GM13976 (cell line): ENCODE measurements at regions not wholly inside any gene's neighbourhood (a gene's known extent, or its start where the extent isn't known, plus 50 kb on each side); places are given as distances from the start of the nearest gene placed in this dataset.

Experiments
- DNase-seq: peaks from one replicate; pipeline ENCODE4 v3.0.0; 2012; ENCODE audit warnings: low spot score
- in situ Hi-C: fragments of 300-500 bp; cut with MboI; formaldehyde crosslinking; loops from one replicate; pipeline ENCODE4 v1.12.0; 2022; ENCODE audit warnings: low sequenced_read_pairs, mixed read lengths, inconsistent platforms; ENCODE audit not compliant: unreplicated experiment
- TF ChIP-seq, protein P1 (sequence below): IDR thresholded peaks from 2 replicates; pipeline ENCODE4 v1.5.1; 2012; ENCODE audit warnings: borderline replicate concordance, mild to moderate bottlenecking; ENCODE audit not compliant: insufficient read depth; ENCODE audit errors: extremely low read depth, missing control alignments, control extremely low read depth

DNA sequence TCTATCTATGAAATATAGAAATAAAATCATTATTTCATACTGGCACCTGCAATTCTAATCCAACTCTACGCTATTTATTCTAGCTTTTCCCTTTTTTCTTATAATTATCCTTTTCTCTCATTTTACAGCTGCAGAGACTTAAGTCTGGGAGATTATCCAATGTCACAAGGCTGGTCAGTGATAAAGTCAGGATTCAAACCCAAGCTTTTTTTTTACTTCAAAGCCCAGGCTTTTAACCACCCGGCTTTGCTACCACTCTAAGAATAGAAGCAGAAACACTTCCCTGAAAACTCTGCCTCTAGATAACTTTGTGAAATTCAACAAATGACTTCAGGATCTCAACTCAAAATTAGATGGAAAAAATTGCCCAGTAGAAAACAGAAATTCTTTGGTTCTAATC, 552.5 kb downstream of the IPMK start:
- TF ChIP-seq, protein P1, sequence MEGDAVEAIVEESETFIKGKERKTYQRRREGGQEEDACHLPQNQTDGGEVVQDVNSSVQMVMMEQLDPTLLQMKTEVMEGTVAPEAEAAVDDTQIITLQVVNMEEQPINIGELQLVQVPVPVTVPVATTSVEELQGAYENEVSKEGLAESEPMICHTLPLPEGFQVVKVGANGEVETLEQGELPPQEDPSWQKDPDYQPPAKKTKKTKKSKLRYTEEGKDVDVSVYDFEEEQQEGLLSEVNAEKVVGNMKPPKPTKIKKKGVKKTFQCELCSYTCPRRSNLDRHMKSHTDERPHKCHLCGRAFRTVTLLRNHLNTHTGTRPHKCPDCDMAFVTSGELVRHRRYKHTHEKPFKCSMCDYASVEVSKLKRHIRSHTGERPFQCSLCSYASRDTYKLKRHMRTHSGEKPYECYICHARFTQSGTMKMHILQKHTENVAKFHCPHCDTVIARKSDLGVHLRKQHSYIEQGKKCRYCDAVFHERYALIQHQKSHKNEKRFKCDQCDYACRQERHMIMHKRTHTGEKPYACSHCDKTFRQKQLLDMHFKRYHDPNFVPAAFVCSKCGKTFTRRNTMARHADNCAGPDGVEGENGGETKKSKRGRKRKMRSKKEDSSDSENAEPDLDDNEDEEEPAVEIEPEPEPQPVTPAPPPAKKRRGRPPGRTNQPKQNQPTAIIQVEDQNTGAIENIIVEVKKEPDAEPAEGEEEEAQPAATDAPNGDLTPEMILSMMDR: no peak
- DNase-seq: no peak
- in situ Hi-C loops: no loop called here

DNA sequence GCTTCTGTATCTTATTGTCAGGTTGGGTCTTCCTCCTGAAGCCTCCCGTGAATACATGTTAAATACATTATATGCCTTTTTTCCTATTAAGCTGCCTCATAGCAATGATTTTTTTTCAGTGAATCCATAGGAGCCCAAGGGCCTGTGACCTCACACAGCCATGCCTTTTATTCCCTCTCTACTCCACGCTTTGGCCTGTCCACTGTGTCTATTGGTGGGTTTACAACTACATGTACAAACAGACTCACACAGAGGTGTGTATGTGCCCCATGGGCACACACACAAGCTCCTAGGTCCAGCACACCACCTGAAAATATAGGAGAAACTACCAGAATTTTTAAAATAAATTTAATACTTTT, 560.4 kb downstream of the IPMK start:
- in situ Hi-C loops: no loop called here
- TF ChIP-seq, protein P1: no peak
- DNase-seq: no peak

- in situ Hi-C loops: no loop called here
- DNase-seq: no peak
- TF ChIP-seq, protein P1: no peak
These were observed 561.0 kb downstream of the IPMK start for GRCh38 chr10:57706576-57707299.

DNA sequence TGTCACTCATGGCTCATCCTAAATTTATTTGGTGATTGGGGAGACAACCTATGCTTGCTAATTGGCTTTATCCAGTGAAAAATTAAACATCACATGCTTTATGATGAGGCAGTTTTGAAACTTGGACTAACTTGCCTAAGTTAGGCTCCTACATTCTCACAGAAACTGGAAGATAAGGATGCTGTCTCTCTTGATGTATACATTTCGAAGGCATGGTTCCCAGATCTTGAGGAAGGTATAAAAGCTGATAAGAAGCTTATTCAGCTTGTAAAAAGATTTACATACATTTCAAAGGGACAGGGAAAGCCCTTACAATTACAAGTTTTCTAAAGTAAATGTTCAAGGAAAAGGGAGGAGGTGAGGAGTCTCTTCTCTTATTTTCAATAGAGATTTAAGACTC, 561.7 kb downstream of the IPMK start:
- in situ Hi-C loops: no loop called here
- TF ChIP-seq, protein P1: no peak
- no peak for DNase-seq

DNA sequence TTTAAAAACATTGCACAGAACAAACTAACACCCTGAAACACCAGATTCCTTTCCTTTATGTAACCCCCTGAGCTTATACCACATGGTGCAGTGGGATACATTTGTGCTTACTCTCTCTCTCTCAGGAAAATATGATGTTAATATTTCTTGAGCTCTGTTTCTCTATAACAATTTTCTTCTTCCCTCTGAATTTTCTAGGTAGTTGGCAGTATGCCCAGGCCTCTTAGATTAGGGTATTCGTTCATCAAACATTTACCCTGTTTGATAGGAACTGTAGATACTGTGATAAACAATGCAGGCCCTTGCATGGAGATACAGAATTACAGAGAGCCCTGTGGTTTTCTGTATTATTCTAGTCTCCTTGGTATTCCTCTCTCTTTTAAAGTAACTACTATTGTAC, 567.8 kb downstream of the IPMK start:
- TF ChIP-seq, protein P1: no peak
- DNase-seq: no peak
- in situ Hi-C loops: no loop called here

DNA sequence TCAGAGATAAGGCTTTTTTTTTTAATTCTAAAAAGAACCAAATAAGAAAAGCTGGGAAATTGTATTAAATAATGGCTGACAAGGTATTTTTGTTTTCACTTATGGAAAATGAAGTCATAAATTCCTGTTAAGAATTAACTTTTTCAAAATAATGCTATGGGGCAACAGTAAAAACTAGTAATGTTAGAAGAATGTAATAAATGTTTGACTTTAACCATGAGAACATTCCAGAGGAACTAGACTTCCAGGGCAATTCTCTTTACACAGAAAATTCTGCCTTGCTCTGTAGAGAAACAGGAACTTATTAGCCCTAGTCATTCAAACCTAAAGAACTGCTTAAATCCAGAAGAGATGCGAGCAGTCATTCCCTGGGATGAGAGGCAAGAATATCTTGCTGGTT, 571.1 kb downstream of the IPMK start:
- TF ChIP-seq, protein P1: no peak
- in situ Hi-C loops: no loop called here
- no peak for DNase-seq
